Esophagus muscularis mucosa (tissue), 3 donors: ENCODE measurements at regions not wholly inside any gene's neighbourhood (a gene's known extent, or its start where the extent isn't known, plus 50 kb on each side); places are given as distances from the start of the nearest gene placed in this dataset.

ENCODE experiments used
- POLR2A ChIP-seq: fragments of 450-650 bp; IDR thresholded peaks from one replicate; pipeline ENCODE4 v1.6.1; 2017; ENCODE audit warnings: antibody characterized with exemption, moderate library complexity, mild to moderate bottlenecking, low read depth
- POLR2AphosphoS5 ChIP-seq, 2 donors: sonication (generic); formaldehyde crosslinking; IDR thresholded peaks; one replicate each; pipeline ENCODE4 v1.6.1; 2017; ENCODE audit warnings: antibody characterized with exemption in 2 of 2
- TF ChIP-seq, protein P1 (sequence below), 3 experiments: fragments of 200-600 bp in 2 of 3; fragments of 450-650 bp in 1 of 3; sonication (generic) in 2 of 3; IDR thresholded peaks; one replicate each; pipeline ENCODE4 v1.5.1; 2017 to 2019; ENCODE audit warnings: antibody characterized with exemption in 3 of 3, mild to moderate bottlenecking in 2 of 3, moderate library complexity in 1 of 3

DNA sequence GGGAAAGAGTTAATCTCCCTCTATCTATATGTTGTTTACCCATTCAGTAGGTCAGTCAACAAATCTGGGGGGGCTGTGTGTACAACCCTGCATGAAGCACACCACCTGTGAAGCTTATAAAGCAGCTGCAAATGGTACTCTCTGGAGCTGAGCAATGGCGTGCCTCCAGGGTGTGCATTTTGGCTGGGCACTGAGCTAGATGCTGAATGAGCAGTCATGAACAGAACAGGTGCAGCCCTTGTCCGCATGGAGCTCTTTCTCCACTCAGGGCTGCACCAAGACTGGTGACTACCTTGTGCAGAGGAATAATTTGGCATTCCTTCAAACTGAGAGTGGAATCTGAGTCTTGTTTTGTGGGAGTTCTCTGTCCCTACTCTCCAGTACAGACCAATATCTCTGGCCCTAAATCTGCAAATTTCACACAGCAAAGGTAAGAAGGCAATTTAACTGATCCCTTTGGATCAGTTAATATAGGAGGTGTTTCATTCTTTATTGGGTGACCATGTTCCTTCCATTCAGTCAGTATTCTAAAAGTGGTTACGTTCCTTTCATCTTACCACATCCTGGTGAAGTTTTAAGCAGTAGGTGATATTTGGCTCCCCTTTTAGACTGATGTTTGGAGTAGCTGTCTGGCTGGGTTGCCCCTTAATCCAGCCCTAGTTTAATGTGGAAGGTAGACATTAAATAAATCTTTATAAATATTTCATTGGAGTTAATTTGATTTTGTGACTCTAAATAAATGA lies 76.0 kb downstream of the GPR88 start:
- TF ChIP-seq POLR2A (no peak), POLR2AphosphoS5 (IDR thresholded peaks at IDR 0.05) (no peak)
- TF ChIP-seq, protein P1, sequence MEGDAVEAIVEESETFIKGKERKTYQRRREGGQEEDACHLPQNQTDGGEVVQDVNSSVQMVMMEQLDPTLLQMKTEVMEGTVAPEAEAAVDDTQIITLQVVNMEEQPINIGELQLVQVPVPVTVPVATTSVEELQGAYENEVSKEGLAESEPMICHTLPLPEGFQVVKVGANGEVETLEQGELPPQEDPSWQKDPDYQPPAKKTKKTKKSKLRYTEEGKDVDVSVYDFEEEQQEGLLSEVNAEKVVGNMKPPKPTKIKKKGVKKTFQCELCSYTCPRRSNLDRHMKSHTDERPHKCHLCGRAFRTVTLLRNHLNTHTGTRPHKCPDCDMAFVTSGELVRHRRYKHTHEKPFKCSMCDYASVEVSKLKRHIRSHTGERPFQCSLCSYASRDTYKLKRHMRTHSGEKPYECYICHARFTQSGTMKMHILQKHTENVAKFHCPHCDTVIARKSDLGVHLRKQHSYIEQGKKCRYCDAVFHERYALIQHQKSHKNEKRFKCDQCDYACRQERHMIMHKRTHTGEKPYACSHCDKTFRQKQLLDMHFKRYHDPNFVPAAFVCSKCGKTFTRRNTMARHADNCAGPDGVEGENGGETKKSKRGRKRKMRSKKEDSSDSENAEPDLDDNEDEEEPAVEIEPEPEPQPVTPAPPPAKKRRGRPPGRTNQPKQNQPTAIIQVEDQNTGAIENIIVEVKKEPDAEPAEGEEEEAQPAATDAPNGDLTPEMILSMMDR (IDR thresholded peaks at IDR 0.05) = no peak
